IMR-90 (cell line): ENCODE measurements at regions not wholly inside any gene's neighbourhood (a gene's known extent, or its start where the extent isn't known, plus 50 kb on each side); places are given as distances from the start of the nearest gene placed in this dataset.

Experiments used
- ATAC-seq: fragments of 200-7000 bp; cut with Tn5 transposase; 2 replicates; pipeline ENCODE4 v1.9.1; 2020; ENCODE audit warnings: low read depth, mild to moderate bottlenecking, moderate library complexity
- BruUV-seq: library from RNA; stranded (reverse); fragments of 400-500 nt; replicated peaks from 2 replicates; lab custom pipeline; 2021; lab: Mats Ljungman, UMichigan
- CTCF ChIA-PET: fragments of 300-600 bp; formaldehyde crosslinking; extraction: SDS; loops from one replicate; lab custom pipeline; 2021; ENCODE audit warnings: antibody characterized with exemption; lab: Yijun Ruan, JAX
- POLR2A ChIA-PET: fragments of 300-600 bp; sonication (Branson Sonifier 250); formaldehyde crosslinking; loops from one replicate; lab custom pipeline; 2022; ENCODE audit warnings: antibody characterized with exemption; ENCODE audit not compliant: unreplicated experiment; lab: Charles Lee
- DNase-seq: peaks from one replicate; pipeline ENCODE4 v3.0.0; 2013
- H2AFZ ChIP-seq: replicated peaks from 2 replicates; pipeline ENCODE3; 2013; ENCODE audit warnings: low read length, mild to moderate bottlenecking; ENCODE audit not compliant: poor library complexity
- H2AK5ac ChIP-seq: 2 replicates; pipeline ENCODE4 v1.6.1; 2013; ENCODE audit warnings: low read depth, low read length, inconsistent platforms
- H2AK9ac ChIP-seq: replicated peaks from 2 replicates; pipeline ENCODE3; 2013; ENCODE audit warnings: mild to moderate bottlenecking, low read depth, low read length, moderate library complexity; ENCODE audit not compliant: poor library complexity
- H2BK120ac ChIP-seq: 2 replicates; pipeline ENCODE4 v1.6.1; 2013; ENCODE audit warnings: low read depth, low read length, inconsistent platforms
- H2BK15ac ChIP-seq: 3 replicates; pipeline ENCODE4 v1.6.1; 2013; ENCODE audit warnings: low read depth, low read length, inconsistent platforms
- H2BK20ac ChIP-seq: 2 replicates; pipeline ENCODE4 v1.6.1; 2013; ENCODE audit warnings: low read depth, mild to moderate bottlenecking, inconsistent platforms, low read length, moderate library complexity
- H2BK5ac ChIP-seq: 2 replicates; pipeline ENCODE4 v1.6.1; 2013; ENCODE audit warnings: mild to moderate bottlenecking, low read depth, low read length, inconsistent platforms; ENCODE audit not compliant: poor library complexity, severe bottlenecking
- H3K14ac ChIP-seq: replicated peaks from 2 replicates; pipeline ENCODE4 v1.6.1; 2013; ENCODE audit warnings: low read depth, low read length, inconsistent platforms
- H3K18ac ChIP-seq: 2 replicates; pipeline ENCODE4 v1.6.1; 2013; ENCODE audit warnings: low read depth, low read length, control low read depth
- H3K23ac ChIP-seq: 2 replicates; pipeline ENCODE4 v1.6.1; 2013; ENCODE audit warnings: low read depth, low read length, inconsistent platforms
- H3K27ac ChIP-seq: 2 replicates; pipeline ENCODE4 v1.5.1; 2013; ENCODE audit warnings: mild to moderate bottlenecking, control low read depth, low read length; ENCODE audit not compliant: insufficient read depth
- H3K27me3 ChIP-seq: 2 replicates; pipeline ENCODE4 v1.6.1; 2013; ENCODE audit warnings: low read length; ENCODE audit not compliant: control insufficient read depth, insufficient read depth
- H3K36me3 ChIP-seq: 2 replicates; pipeline ENCODE4 v1.6.1; 2013; ENCODE audit warnings: low read length, mixed read lengths; ENCODE audit not compliant: control insufficient read depth, insufficient read depth
- H3K4ac ChIP-seq: 2 replicates; pipeline ENCODE4 v1.6.1; 2013; ENCODE audit warnings: low read depth, low read length, inconsistent platforms
- H3K4me1 ChIP-seq: 2 replicates; pipeline ENCODE4 v1.6.1; 2013; ENCODE audit warnings: low read length, mixed read lengths; ENCODE audit not compliant: control insufficient read depth, insufficient read depth
- H3K4me2 ChIP-seq: 2 replicates; pipeline ENCODE4 v1.6.1; 2013; ENCODE audit warnings: low read depth, mild to moderate bottlenecking, control low read depth, low read length, moderate library complexity
- H3K4me3 ChIP-seq: 2 replicates; pipeline ENCODE4 v1.5.1; 2013; ENCODE audit warnings: low read depth, mild to moderate bottlenecking, control low read depth, low read length, moderate library complexity; ENCODE audit not compliant: insufficient read depth
- H3K56ac ChIP-seq: 2 replicates; pipeline ENCODE4 v1.6.1; 2013; ENCODE audit warnings: low read length, inconsistent platforms; ENCODE audit not compliant: insufficient read depth; ENCODE audit errors: extremely low read depth
- H3K79me1 ChIP-seq, 2 experiments: 2 replicates each; pipeline ENCODE4 v1.6.1; 2013; ENCODE audit warnings: low read length in 2 of 2, inconsistent platforms in 1 of 2, low read depth in 1 of 2
- H3K9ac ChIP-seq: 2 replicates; pipeline ENCODE4 v1.6.1; 2013; ENCODE audit warnings: low read depth, low read length, control low read depth
- H3K9me1 ChIP-seq: 2 replicates; pipeline ENCODE4 v1.6.1; 2013; ENCODE audit warnings: low read length, inconsistent platforms; ENCODE audit not compliant: insufficient read depth
- H3K9me3 ChIP-seq: 2 replicates; pipeline ENCODE4 v1.6.1; 2013; ENCODE audit warnings: low read length; ENCODE audit not compliant: control insufficient read depth, insufficient read depth
- H4K20me1 ChIP-seq: 2 replicates; pipeline ENCODE4 v1.6.1; 2013; ENCODE audit warnings: low read length, inconsistent platforms; ENCODE audit not compliant: insufficient read depth
- H4K5ac ChIP-seq: 2 replicates; pipeline ENCODE4 v1.6.1; 2013; ENCODE audit warnings: mild to moderate bottlenecking, low read depth, low read length, control low read depth
- H4K8ac ChIP-seq, 2 experiments: 2 replicates each; pipeline ENCODE4 v1.6.1; 2013; ENCODE audit warnings: low read depth in 2 of 2, low read length in 2 of 2, control low read depth in 1 of 2, inconsistent platforms in 1 of 2
- H4K91ac ChIP-seq: 2 replicates; pipeline ENCODE4 v1.6.1; 2013; ENCODE audit warnings: low read depth, low read length, inconsistent platforms; ENCODE audit not compliant: insufficient read depth
- BHLHE40 ChIP-seq: fragments of 150-350 bp; IDR thresholded peaks from 2 replicates; pipeline ENCODE4 v1.6.1; 2016; ENCODE audit warnings: mild to moderate bottlenecking, low read depth, low read length
- CEBPB ChIP-seq: IDR thresholded peaks from 2 replicates; pipeline ENCODE4 v1.6.1; 2012; ENCODE audit warnings: low read depth, low read length, improper control_type of control experiment
- CHD1 ChIP-seq: IDR thresholded peaks from 2 replicates; pipeline ENCODE4 v1.6.1; 2012; ENCODE audit warnings: low read depth, low read length, improper control_type of control experiment
- FOS ChIP-seq: fragments of 150-350 bp; IDR thresholded peaks from 2 replicates; pipeline ENCODE4 v1.6.1; 2016; ENCODE audit warnings: low read depth, low read length
- MAFK ChIP-seq: IDR thresholded peaks from 2 replicates; pipeline ENCODE4 v1.6.1; 2012; ENCODE audit warnings: low read depth, low read length, improper control_type of control experiment
- NFE2L2 ChIP-seq: fragments of 150-350 bp; IDR thresholded peaks from 2 replicates; pipeline ENCODE4 v1.6.1; 2016; ENCODE audit warnings: low read depth, mild to moderate bottlenecking, low read length
- POLR2A ChIP-seq: IDR thresholded peaks from 2 replicates; pipeline ENCODE4 v1.6.1; 2012; ENCODE audit warnings: mild to moderate bottlenecking, low read depth, low read length
- RAD21 ChIP-seq: IDR thresholded peaks from 2 replicates; pipeline ENCODE4 v1.6.1; 2012; ENCODE audit warnings: low read length, improper control_type of control experiment
- RCOR1 ChIP-seq: IDR thresholded peaks from 2 replicates; pipeline ENCODE4 v1.6.1; 2012; ENCODE audit warnings: mild to moderate bottlenecking, low read length, improper control_type of control experiment; ENCODE audit not compliant: insufficient replicate concordance
- SMC3 ChIP-seq: fragments of 150-350 bp; IDR thresholded peaks from 2 replicates; pipeline ENCODE4 v1.6.1; 2016; ENCODE audit warnings: low read depth, mild to moderate bottlenecking, antibody characterized with exemption, low read length, moderate library complexity
- USF2 ChIP-seq: fragments of 150-350 bp; IDR thresholded peaks from 2 replicates; pipeline ENCODE4 v1.6.1; 2017; ENCODE audit warnings: mild to moderate bottlenecking, antibody characterized with exemption, low read length, low read depth
- WGBS, 2 experiments: methylation state at CpG; one replicate each; pipeline versions ENCODE4 v1.1.5 to v1.1.7; 2013; ENCODE audit warnings: missing lambda C conversion rate in 2 of 2; ENCODE audit not compliant: insufficient read length in 1 of 2; ENCODE audit errors: extremely low coverage in 2 of 2; 5-methylcytosine and 5-hydroxymethylcytosine counted together
- dilution Hi-C: fragments of 300-500 bp; cut with HindIII; formaldehyde crosslinking; loops from one replicate; pipeline ENCODE4 v1.14.3; 2018; ENCODE audit warnings: low sequenced_read_pairs; ENCODE audit not compliant: unreplicated experiment
- in situ Hi-C: fragments of 300-500 bp; cut with MboI; formaldehyde crosslinking; loops from 3 replicates; pipeline ENCODE4 v1.14.3; 2019; ENCODE audit warnings: low sequenced_read_pairs, inconsistent platforms, mixed read lengths
- intact Hi-C: fragments of 100-400 bp; cut with micrococcal nuclease; formaldehyde crosslinking; loops from 2 replicates; pipeline ENCODE4 v1.10.0; 2022
- TF ChIP-seq, protein P1 (sequence below): fragments of 150-350 bp; IDR thresholded peaks from 2 replicates; pipeline ENCODE4 v1.6.1; 2016; ENCODE audit warnings: low read depth, mild to moderate bottlenecking, low read length, moderate library complexity, borderline replicate concordance
- TF ChIP-seq, protein P2 (sequence below): conservative IDR thresholded peaks from 2 replicates; pipeline ENCODE4 v1.5.1; 2012; ENCODE audit warnings: mild to moderate bottlenecking, low read depth, low read length, improper control_type of control experiment

DNA sequence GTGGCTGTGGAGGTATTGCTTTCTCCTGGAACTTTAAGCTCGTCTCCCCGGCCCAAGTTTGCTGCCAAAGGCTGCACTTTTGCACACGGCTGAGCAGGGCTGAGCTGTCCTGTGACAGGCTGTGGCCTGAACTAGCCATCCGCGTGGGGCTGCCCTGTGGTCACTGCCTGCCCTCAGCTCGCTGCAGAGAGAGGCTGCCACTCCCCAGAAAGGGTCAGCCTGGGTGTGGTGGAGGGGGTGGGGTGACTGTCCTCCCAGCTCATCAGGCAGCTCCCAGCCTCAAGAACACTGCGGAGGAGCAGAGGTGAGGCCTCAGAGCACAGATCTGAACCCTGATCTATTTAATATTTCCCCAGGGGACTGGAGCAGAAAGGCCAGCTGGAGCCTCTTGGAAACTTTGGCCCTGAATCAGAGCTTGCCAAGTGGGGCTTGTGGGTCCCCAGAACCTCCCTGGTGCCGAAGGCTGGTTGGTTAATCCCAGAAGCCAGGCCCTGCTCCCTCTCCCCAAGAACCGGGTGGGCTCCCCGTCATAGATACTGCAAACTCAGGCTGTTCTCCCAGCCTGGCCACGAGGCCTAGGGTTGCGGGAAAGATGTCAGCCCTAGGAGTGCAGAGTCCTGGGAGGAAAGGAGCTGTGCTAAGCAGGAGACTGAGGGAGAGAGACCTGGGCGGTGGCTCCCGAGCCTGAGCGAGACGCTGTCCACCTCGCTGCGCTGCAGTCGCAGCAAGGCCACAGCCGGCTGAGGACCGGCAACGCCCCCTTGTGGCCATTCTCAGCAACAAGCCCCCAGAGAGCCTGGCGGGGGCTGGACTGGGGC, 125.1 kb upstream of the IPO9 start:
- dilution Hi-C loops (no loop called here), intact Hi-C loops (loop anchor here (1.0 to 2.0 kb wide), 3 partner anchors 55 to 173 kb away; no protein-coding TSS in a partner anchor), in situ Hi-C loops (no loop called here)
- Histone ChIP-seq H3K56ac (no peak overlapping the region; the same call in 1 of the 2 replicates), H2BK15ac (peak overlapping the region; percentile 79; the same call in 2 of the 3 replicates), H4K91ac (peak overlapping the region; percentile 93), H4K20me1 (peaks cover 64% of the 10 kb centered on the region), H3K36me3 (peaks cover 4% of the 10 kb centered on the region; the same call in 1 of the 2 replicates), H3K79me1 (peaks cover 50 to 75% of the 10 kb centered on the region in 2 experiments), H3K4me3 (no peak overlapping the region), H3K4ac (peak overlapping the region; percentile 93), H3K9me1 (peaks cover 17% of the 10 kb centered on the region), H3K14ac (peak overlapping the region; percentile 58), H2AK9ac (peak overlapping the region; percentile 95), H3K9me3 (no peaks in the 10 kb centered on the region), H2AK5ac (peak overlapping the region; percentile 97), H2BK5ac (peak overlapping the region; percentile 73), H3K9ac (peak overlapping the region; percentile 56), H3K4me1 (peaks cover 20% of the 10 kb centered on the region), H3K18ac (peak overlapping the region; percentile 5), H4K8ac (peak overlapping the region; percentile 59 to 90; a peak in 3 of 4 replicates), H2AFZ (peak overlapping the region; percentile 76), H2BK20ac (peak overlapping the region; percentile 53), H3K4me2 (peak overlapping the region; percentile 35; the same call in 1 of the 2 replicates), H4K5ac (peak overlapping the region; percentile 63), H3K23ac (peak overlapping the region; percentile 86; the same call in 1 of the 2 replicates), H3K27me3 (no peaks in the 10 kb centered on the region), H3K27ac (peak overlapping the region; percentile 69), H2BK120ac (peak overlapping the region; percentile 90)
- ATAC-seq = peak; percentile 81
- peak; percentile 77 for DNase-seq
- ChIA-PET CTCF (interaction anchor here (0.7 to 2.5 kb wide), 7 partner anchors 54 to 159 kb away, joined by 3 to 15 read pairs (median 4); no protein-coding TSS in a partner anchor), POLR2A (interaction anchor here (0.6 kb wide), 1 partner anchor 110 kb away, joined by 3 read pairs; no protein-coding TSS in a partner anchor)
- BruUV-seq = no TSS peak
- WGBS, 2 experiments = 71% methylated on average over 3 of the region's 23 CpGs; no CpG with 5 or more reads in 1 of the 2 experiments
- TF ChIP-seq USF2 = no peak
- no peak for TF ChIP-seq FOS
- no peak for TF ChIP-seq RCOR1
- TF ChIP-seq NFE2L2 = no peak
- TF ChIP-seq, protein P1, sequence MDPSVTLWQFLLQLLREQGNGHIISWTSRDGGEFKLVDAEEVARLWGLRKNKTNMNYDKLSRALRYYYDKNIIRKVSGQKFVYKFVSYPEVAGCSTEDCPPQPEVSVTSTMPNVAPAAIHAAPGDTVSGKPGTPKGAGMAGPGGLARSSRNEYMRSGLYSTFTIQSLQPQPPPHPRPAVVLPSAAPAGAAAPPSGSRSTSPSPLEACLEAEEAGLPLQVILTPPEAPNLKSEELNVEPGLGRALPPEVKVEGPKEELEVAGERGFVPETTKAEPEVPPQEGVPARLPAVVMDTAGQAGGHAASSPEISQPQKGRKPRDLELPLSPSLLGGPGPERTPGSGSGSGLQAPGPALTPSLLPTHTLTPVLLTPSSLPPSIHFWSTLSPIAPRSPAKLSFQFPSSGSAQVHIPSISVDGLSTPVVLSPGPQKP = no peak
- peak; percentile 86; the same call in 1 of the 2 replicates for TF ChIP-seq CHD1
- TF ChIP-seq, protein P2, sequence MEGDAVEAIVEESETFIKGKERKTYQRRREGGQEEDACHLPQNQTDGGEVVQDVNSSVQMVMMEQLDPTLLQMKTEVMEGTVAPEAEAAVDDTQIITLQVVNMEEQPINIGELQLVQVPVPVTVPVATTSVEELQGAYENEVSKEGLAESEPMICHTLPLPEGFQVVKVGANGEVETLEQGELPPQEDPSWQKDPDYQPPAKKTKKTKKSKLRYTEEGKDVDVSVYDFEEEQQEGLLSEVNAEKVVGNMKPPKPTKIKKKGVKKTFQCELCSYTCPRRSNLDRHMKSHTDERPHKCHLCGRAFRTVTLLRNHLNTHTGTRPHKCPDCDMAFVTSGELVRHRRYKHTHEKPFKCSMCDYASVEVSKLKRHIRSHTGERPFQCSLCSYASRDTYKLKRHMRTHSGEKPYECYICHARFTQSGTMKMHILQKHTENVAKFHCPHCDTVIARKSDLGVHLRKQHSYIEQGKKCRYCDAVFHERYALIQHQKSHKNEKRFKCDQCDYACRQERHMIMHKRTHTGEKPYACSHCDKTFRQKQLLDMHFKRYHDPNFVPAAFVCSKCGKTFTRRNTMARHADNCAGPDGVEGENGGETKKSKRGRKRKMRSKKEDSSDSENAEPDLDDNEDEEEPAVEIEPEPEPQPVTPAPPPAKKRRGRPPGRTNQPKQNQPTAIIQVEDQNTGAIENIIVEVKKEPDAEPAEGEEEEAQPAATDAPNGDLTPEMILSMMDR = peak; percentile 95
- TF ChIP-seq RAD21 = peak; percentile 97
- TF ChIP-seq CEBPB = no peak
- 0 out of 2 replicates have a peak, but pooled peaks have one; percentile 7 for TF ChIP-seq MAFK
- peak; percentile 61; the same call in 1 of the 2 replicates for TF ChIP-seq POLR2A
- peak; percentile 98 for TF ChIP-seq SMC3
- no peak for TF ChIP-seq BHLHE40
